Mucosa of rectum (tissue), 2 donors: ENCODE measurements at regions not wholly inside any gene's neighbourhood (a gene's known extent, or its start where the extent isn't known, plus 50 kb on each side); places are given as distances from the start of the nearest gene placed in this dataset.

Source experiments
- H3K27ac ChIP-seq, 2 donors: one replicate each; pipeline ENCODE4 v1.7.0; 2013; ENCODE audit warnings: inconsistent platforms in 2 of 2, low read depth in 2 of 2, low read length in 2 of 2
- H3K27me3 ChIP-seq, 2 donors: one replicate each; pipeline ENCODE4 v1.7.0; 2013; ENCODE audit warnings: low read length in 2 of 2; ENCODE audit not compliant: control insufficient read depth in 2 of 2, insufficient read depth in 2 of 2
- H3K36me3 ChIP-seq, 2 donors: one replicate each; pipeline ENCODE4 v1.7.0; 2013; ENCODE audit warnings: low read length in 2 of 2; ENCODE audit not compliant: control insufficient read depth in 2 of 2, insufficient read depth in 2 of 2
- H3K4me1 ChIP-seq, 2 donors: one replicate each; pipeline ENCODE4 v1.7.0; 2013; ENCODE audit warnings: low read length in 2 of 2, mild to moderate bottlenecking in 1 of 2; ENCODE audit not compliant: control insufficient read depth in 2 of 2, insufficient read depth in 2 of 2
- H3K4me3 ChIP-seq, 2 donors: one replicate each; pipeline ENCODE4 v1.7.0; 2013; ENCODE audit warnings: low read length in 2 of 2
- H3K9ac ChIP-seq, 2 donors: one replicate each; pipeline ENCODE4 v1.7.0; 2013; ENCODE audit warnings: low read length in 2 of 2, low read depth in 1 of 2, mild to moderate bottlenecking in 1 of 2
- H3K9me3 ChIP-seq, 2 donors: one replicate each; pipeline ENCODE4 v1.7.0; 2013; ENCODE audit warnings: low read length in 2 of 2; ENCODE audit not compliant: control insufficient read depth in 2 of 2
- donor health status: healthy.
- donor health status: Normal muscosa, but diverticular disease.

DNA sequence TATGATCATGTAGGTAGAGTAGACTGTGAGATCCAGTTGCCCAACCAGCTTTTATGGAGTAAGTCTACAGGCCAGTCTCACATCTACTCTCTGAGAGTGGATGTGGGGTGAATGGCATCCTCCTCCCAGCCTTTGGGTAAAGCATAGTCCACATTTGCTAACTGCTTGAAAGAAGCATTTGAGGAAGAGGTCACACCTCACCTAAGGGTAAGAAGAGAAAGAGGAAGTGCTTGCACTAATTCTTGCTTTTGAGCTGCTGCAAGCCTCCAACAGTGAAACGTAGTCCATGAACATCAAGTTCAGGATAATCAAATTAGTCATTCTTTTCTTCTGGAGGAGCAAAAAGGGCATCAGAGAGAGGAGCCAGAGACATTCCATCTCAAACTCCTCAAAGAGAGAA, 93.9 kb upstream of the AGR3 start:
- Histone ChIP-seq H3K4me1 (peaks cover 0 to 17% of the 10 kb centered on the region in 2 donors), H3K27me3 (no peaks in the 10 kb centered on the region), H3K9me3 (no peaks in the 10 kb centered on the region), H3K4me3 (no peak overlapping the region), H3K27ac (no peak overlapping the region), H3K36me3 (no peaks in the 10 kb centered on the region), H3K9ac (no peak overlapping the region)

DNA sequence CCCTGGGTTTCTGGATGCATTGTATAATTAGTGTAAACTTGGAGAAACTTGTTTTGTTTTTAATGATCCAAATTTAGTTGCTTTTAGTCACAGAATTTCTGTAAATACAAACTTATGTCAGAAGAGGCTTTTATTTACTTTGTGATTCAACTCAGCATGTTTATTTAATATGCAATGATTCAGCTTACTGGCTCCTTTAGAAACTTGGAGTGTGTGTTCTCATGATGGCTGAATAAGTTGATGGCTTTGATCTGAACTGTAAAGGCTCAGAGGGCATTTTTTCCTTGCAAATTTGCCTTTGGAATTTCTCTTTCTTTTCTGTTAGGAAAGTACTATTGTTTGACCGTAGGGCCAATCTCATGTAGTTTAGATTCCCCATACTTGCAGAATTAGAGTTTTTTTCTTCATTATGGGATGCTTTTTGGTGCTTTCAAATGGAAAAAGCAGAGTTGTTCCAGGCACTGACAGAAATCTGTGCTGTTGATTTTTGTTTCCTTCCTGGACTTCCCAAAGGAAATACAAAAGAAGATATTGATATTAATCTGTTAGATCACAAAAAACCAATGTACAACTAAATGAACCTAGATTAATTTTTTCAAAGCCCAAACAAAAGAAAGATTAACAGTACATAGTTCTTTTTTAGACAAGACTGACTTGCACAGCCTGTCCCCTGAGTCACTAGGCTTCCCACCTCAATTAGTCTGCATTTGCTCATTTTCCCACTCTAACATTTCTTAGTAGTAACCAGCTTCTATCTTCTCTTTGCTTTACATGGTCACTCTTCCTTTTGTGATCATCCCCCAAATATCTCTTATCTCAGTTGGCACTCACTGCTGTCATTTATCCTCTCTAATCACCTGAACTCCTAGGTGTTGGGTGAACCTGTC, 96.8 kb upstream of the AGR3 start:
- Histone ChIP-seq H3K27ac (no peak overlapping the region), H3K27me3 (no peaks in the 10 kb centered on the region), H3K4me1 (peaks cover 0 to 17% of the 10 kb centered on the region in 2 donors), H3K36me3 (no peaks in the 10 kb centered on the region), H3K9me3 (no peaks in the 10 kb centered on the region), H3K9ac (no peak overlapping the region), H3K4me3 (no peak overlapping the region)

DNA sequence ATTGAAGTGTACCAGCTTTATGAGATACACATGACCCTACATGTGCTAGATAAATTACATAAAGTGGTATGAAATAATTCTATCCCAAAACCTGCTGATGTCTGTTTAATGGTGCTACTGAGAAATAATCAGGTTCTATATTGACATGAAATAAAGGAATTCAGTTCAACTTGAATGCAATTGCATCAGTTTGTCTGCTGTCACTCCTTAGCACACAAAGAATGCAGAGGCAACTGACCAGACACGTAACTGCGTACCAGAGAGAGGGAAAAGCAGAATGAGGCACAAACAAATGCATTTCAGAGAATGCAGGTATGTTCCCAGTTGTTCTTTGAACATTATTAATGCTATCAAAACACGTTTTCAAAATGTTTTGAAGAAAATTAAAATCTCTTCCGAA, 98.8 kb upstream of the AGR3 start:
- no peak overlapping the region for H3K4me3 ChIP-seq
- H3K27ac ChIP-seq: no peak overlapping the region
- H3K9me3 ChIP-seq: no peaks in the 10 kb centered on the region
- H3K36me3 ChIP-seq: no peaks in the 10 kb centered on the region
- peaks cover 0 to 17% of the 10 kb centered on the region in 2 donors for H3K4me1 ChIP-seq
- no peak overlapping the region for H3K9ac ChIP-seq
- no peaks in the 10 kb centered on the region for H3K27me3 ChIP-seq

DNA sequence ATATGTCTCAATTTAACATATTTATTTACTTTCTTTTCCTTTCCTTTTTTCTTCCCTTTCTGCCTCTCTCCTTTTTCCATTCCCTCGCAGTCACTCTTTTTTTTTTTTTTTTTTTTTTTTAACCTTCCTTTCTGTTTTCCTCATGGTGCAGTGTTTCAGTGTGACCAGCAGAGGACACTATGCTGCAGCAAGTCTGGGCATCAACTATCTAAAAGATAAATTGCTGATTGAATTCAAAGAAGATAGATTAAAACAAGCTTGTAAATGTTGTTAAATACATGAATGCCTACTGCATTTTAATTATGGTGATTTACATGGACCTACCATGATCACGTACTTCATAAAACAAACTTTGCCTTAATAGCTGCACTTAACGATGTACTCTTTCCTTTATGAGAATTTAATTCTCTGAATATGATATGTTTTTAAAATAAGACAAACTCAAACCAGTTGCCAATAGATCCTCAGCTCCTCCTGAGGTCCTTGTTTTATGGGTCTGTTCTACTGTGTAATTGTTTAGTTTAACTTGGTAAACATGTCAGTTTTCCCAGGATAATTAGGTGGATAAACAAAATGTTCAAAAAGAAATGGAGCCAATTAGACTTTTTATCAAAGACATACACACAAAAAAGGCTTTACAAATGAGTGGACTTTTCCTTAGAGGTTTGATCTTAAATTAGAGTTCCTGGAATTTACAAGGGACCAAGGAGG, 101.0 kb upstream of the AGR3 start:
- H3K4me3 ChIP-seq: no peak overlapping the region
- no peak overlapping the region for H3K27ac ChIP-seq
- no peaks in the 10 kb centered on the region for H3K27me3 ChIP-seq
- H3K4me1 ChIP-seq: peaks cover 0 to 17% of the 10 kb centered on the region in 2 donors
- no peak overlapping the region for H3K9ac ChIP-seq
- no peaks in the 10 kb centered on the region for H3K36me3 ChIP-seq
- H3K9me3 ChIP-seq: no peaks in the 10 kb centered on the region

DNA sequence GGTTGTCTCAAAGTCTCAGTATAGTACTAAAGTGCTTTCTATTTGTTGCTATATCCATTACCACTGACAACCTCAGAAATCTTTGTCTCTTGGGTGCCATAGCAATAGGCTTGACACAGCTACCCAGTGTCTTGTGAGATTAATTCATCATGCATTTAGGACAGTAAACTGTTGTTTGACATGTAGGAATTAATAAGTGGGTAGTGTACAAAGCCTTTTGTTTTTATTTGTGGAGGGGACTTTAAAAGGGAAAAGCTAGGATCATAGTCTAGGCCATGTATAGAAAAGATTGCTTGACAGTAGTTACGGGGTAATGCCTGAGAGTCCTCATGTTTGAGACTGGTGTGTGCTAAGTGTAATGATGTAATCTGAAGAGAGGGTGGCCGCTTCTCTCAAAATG, 102.6 kb upstream of the AGR3 start:
- Histone ChIP-seq H3K27ac (no peak overlapping the region), H3K9me3 (no peaks in the 10 kb centered on the region), H3K4me3 (no peak overlapping the region), H3K27me3 (no peaks in the 10 kb centered on the region), H3K36me3 (no peaks in the 10 kb centered on the region), H3K9ac (no peak overlapping the region), H3K4me1 (peaks cover 0 to 6% of the 10 kb centered on the region in 2 donors)

DNA sequence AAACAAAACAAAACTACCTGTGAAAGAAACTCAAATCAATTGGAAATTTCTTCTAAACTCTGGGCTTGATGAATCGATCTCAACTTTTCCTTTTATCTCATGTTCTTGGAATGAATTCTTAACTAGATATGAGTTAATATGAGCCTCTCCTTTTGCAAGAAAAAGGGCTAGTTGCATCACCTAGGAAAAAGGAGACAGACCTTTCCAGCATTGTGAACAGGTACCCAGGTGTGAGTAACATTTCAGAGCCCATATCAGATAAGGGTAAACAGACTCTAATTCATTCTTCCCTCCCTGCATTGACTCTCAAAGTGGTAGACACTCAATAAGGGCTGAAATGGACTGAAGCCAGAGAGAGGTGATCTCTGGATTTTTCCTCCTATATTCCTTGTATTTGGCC, 103.8 kb upstream of the AGR3 start:
- H3K36me3 ChIP-seq: no peaks in the 10 kb centered on the region
- H3K9ac ChIP-seq: no peak overlapping the region
- no peaks in the 10 kb centered on the region for H3K27me3 ChIP-seq
- no peak overlapping the region for H3K27ac ChIP-seq
- H3K4me1 ChIP-seq: peaks cover 4 to 14% of the 10 kb centered on the region in 2 donors
- no peak overlapping the region for H3K4me3 ChIP-seq
- no peaks in the 10 kb centered on the region for H3K9me3 ChIP-seq

DNA sequence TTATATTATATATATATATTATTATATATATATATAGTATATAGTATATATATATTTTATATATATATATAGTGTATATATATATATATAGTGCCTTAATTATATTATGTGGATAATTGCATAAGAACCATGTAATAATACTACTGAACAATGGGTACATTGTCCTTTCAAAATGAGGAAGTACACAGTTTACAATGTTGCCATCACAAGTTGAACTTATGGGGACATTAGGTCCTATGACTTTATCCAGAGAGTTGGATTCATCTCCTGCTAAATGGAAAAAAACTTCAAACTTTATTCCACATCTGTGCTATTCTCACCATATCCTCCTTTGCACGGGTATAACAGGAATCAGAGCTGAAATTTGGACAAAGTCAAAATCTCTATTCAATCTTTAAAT, 105.0 kb upstream of the AGR3 start:
- Histone ChIP-seq H3K36me3 (no peaks in the 10 kb centered on the region), H3K9ac (no peak overlapping the region), H3K9me3 (no peaks in the 10 kb centered on the region), H3K27ac (no peak overlapping the region), H3K4me1 (peaks cover 4 to 14% of the 10 kb centered on the region in 2 donors), H3K27me3 (no peaks in the 10 kb centered on the region), H3K4me3 (no peak overlapping the region)

DNA sequence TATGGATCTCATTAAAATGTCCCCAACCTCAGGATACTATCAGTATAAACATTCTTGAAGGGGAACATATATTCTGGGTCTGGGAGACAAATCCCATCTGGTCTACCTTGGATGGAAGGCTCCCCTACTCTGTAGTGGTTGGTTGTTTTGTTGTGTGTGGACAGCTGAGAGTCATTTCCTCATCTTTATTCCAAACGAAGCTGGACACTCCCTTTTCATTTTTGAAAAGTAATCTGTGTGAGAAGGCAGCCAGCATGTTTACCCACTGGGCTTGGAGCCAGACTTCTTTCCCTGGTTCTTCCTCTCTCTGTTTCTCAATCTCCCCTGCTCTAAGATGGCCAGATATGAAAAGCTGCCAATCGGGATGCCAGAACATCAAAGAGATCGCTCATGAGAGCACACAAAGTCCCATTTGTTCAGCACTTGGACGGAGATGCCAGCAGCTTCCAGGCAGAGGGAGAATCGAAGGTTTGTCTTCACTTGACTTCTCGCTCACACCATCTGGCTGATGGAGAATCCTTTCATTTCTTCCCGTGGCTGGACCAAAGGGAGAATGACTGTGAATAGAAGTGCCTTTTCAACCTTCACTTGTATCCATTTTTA, 108.1 kb upstream of the AGR3 start:
- no peaks in the 10 kb centered on the region for H3K36me3 ChIP-seq
- peak overlapping the region; percentile 64 to 75 for H3K4me3 ChIP-seq
- H3K9me3 ChIP-seq: no peaks in the 10 kb centered on the region
- H3K9ac ChIP-seq: peak overlapping the region; percentile 42 to 46
- peak overlapping the region; percentile 73 to 80 for H3K27ac ChIP-seq
- no peaks in the 10 kb centered on the region for H3K27me3 ChIP-seq
- H3K4me1 ChIP-seq: peaks cover 4 to 14% of the 10 kb centered on the region in 2 donors

DNA sequence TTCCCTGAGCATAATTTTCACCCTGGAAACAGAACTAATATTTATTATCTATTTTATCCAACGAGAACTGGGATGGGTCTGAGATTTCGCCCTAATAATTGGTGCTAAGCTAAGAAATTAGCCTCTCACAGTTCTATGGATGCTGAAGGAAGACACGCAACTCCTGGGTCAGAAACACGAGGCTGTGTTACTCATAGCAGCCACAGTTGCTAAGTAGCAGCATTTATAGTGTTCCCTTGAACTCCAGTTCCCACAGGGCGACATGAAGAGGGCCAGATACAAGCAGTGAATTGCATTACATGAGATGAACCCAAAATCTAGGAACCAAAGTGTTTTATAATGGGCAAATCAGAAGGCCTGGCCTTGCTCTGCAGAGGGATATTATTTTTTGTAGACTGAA, 109.8 kb upstream of the AGR3 start:
- Histone ChIP-seq H3K9ac (no peak overlapping the region), H3K27me3 (no peaks in the 10 kb centered on the region), H3K36me3 (no peaks in the 10 kb centered on the region), H3K4me1 (peaks cover 4 to 14% of the 10 kb centered on the region in 2 donors), H3K27ac (no peak overlapping the region), H3K9me3 (no peaks in the 10 kb centered on the region), H3K4me3 (peak overlapping the region; percentile 64 to 75)

DNA sequence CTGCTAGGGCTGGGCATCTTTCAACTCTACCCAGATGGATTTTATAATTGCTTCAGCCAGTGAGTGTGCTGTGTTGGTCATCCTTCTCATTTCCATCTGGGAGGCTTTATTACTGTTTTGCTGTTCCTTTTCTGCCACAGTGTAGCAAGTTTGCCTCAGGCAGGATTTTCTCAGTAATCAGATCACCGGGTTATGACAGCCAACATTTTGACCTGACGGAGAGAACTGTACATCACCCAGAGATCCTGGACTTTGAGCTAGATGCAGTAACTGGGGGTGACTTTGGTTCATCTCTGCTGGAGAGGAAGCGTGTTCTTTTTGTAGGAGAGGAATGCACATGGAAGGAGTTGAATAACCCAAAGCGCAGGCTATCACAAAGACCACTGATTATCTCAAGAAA, 111.8 kb upstream of the AGR3 start:
- Histone ChIP-seq H3K27ac (no peak overlapping the region), H3K9me3 (no peaks in the 10 kb centered on the region), H3K4me1 (peaks cover 4 to 14% of the 10 kb centered on the region in 2 donors), H3K4me3 (no peak overlapping the region), H3K27me3 (no peaks in the 10 kb centered on the region), H3K36me3 (no peaks in the 10 kb centered on the region), H3K9ac (no peak overlapping the region)
